HPDE6-E6E7 (cell line): ENCODE measurements at regions not wholly inside any gene's neighbourhood (a gene's known extent, or its start where the extent isn't known, plus 50 kb on each side); places are given as distances from the start of the nearest gene placed in this dataset.
"Not testable (repeated sequence)": the region's sequence is repeated elsewhere in the genome, so short reads cannot be mapped to it uniquely, and the experiment has no call there.

Experiments
- DNase-seq: peaks from one replicate; pipeline ENCODE4 v3.0.0; 2011; ENCODE audit warnings: missing footprints; ENCODE audit errors: extremely low spot score

GRCh38 chr6:21282360-21282759 is 311.2 kb upstream of the SOX4 start:
- not testable (repeated sequence) for DNase-seq

GRCh38 chr6:21284166-21284565 is 309.4 kb upstream of the SOX4 start:
- DNase-seq: no peak

- DNase-seq: no peak
Measured at GRCh38 chr6:21284706-21285105, 308.8 kb upstream of the SOX4 start.

- DNase-seq: no peak
Measured at GRCh38 chr6:21294144-21294543, 299.4 kb upstream of the SOX4 start.

GRCh38 chr6:21295506-21296240 is 297.9 kb upstream of the SOX4 start:
- no peak for DNase-seq

GRCh38 chr6:21297665-21298064 is 295.9 kb upstream of the SOX4 start:
- DNase-seq: no peak

- DNase-seq: no peak
Measured at GRCh38 chr6:21299216-21299615, 294.3 kb upstream of the SOX4 start.

GRCh38 chr6:21300439-21300838 is 293.1 kb upstream of the SOX4 start:
- no peak for DNase-seq

GRCh38 chr6:21305893-21306332 is 287.6 kb upstream of the SOX4 start:
- no peak for DNase-seq

GRCh38 chr6:21306546-21306945 is 287.0 kb upstream of the SOX4 start:
- no peak for DNase-seq

GRCh38 chr6:21309807-21310221 is 283.7 kb upstream of the SOX4 start:
- no peak for DNase-seq

GRCh38 chr6:21310568-21311140 is 282.9 kb upstream of the SOX4 start:
- DNase-seq: no peak

- no peak for DNase-seq
Measured at GRCh38 chr6:21312118-21312517, 281.4 kb upstream of the SOX4 start.

- no peak for DNase-seq
Measured at GRCh38 chr6:21317642-21318041, 275.9 kb upstream of the SOX4 start.

- DNase-seq: no peak
Measured at GRCh38 chr6:21321076-21321475, 272.5 kb upstream of the SOX4 start.

GRCh38 chr6:21321531-21321930 is 272.0 kb upstream of the SOX4 start:
- DNase-seq: no peak

GRCh38 chr6:21323577-21323976 is 270.0 kb upstream of the SOX4 start:
- DNase-seq: no peak

GRCh38 chr6:21325201-21325856 is 268.2 kb upstream of the SOX4 start:
- DNase-seq: no peak

- no peak for DNase-seq
Measured at GRCh38 chr6:21327326-21328112, 266.0 kb upstream of the SOX4 start.

GRCh38 chr6:21331235-21331634 is 262.3 kb upstream of the SOX4 start:
- no peak for DNase-seq

- DNase-seq: no peak
Measured at GRCh38 chr6:21332077-21332476, 261.5 kb upstream of the SOX4 start.

- no peak for DNase-seq
Measured at GRCh38 chr6:21332660-21333059, 260.9 kb upstream of the SOX4 start.
